Muscle of leg (tissue), 3 donors: ENCODE measurements at regions not wholly inside any gene's neighbourhood (a gene's known extent, or its start where the extent isn't known, plus 50 kb on each side); places are given as distances from the start of the nearest gene placed in this dataset.

Experiments used
- DNase-seq: peaks from one replicate; pipeline ENCODE4 v3.0.0; 2013
- H3K27ac ChIP-seq: one replicate; pipeline ENCODE4 v1.5.1; 2013; ENCODE audit warnings: mild to moderate bottlenecking, low read length, control low read depth
- H3K27me3 ChIP-seq: one replicate; pipeline ENCODE4 v1.6.1; 2013; ENCODE audit warnings: low read length; ENCODE audit not compliant: control insufficient read depth, insufficient read depth
- H3K36me3 ChIP-seq: one replicate; pipeline ENCODE4 v1.6.1; 2013; ENCODE audit warnings: low read length; ENCODE audit not compliant: control insufficient read depth, insufficient read depth
- H3K4me1 ChIP-seq: one replicate; pipeline ENCODE4 v1.6.1; 2013; ENCODE audit warnings: low read length; ENCODE audit not compliant: control insufficient read depth, insufficient read depth
- H3K4me3 ChIP-seq: one replicate; pipeline ENCODE4 v1.5.1; 2013; ENCODE audit warnings: low read length, control low read depth
- H3K9me3 ChIP-seq: replicated peaks from 2 replicates; pipeline ENCODE4 v1.6.1; 2013; ENCODE audit warnings: low read depth, low read length; ENCODE audit not compliant: control insufficient read depth
- WGBS: methylation state at CpG from one replicate; pipeline ENCODE4 v1.1.5; 2013; ENCODE audit warnings: missing lambda C conversion rate; ENCODE audit not compliant: insufficient coverage; 5-methylcytosine and 5-hydroxymethylcytosine counted together

DNA sequence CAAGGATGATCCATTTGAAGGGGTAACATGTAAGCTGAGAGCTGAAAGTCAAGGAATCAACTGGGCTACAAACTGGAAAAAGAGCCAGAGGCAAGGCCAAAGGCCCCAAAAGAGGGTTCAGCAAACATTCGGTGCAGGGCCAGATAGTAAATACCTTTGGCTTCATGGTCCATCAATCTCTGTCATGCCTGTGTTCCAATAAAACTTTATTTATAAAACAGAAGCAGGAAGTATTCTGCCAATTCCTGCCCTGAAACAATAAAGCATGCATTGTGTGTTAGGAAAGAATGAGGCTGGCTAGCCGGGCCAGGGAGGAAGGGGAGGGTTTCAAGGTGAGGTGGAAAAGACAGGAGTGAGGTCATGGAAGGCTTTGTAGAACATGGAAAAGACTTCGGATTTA is 107.1 kb downstream of the LBH start:
- DNase-seq: no peak
- Histone ChIP-seq H3K36me3 (no peaks in the 10 kb centered on the region), H3K27ac (no peak overlapping the region), H3K4me3 (no peak overlapping the region), H3K9me3 (no peaks in the 10 kb centered on the region), H3K4me1 (peaks cover 10% of the 10 kb centered on the region), H3K27me3 (no peaks in the 10 kb centered on the region)
- WGBS: 66% methylated on average over 2 of the region's 3 CpGs

DNA sequence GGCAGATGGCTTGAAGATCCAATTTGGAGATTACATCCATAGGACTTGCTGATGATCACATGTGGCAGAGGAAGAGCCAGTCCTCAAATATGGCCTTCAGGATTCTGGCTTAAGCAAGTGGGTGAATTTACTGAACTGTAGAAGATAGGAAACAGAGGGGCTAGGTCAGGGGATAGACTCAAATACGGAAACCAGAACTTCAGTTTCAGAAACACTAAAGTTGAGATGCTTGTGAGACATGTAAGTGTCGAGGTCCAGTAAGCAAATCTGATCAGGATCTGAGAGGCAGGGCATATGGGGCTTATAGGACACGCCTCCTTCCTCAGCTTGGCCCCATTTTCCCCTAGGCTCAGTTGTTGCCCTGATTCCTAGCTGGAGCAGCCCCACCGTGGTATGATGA is 107.7 kb downstream of the LBH start:
- no peaks in the 10 kb centered on the region for H3K36me3 ChIP-seq
- WGBS: 87% methylated on average over 2 of the region's 4 CpGs
- no peaks in the 10 kb centered on the region for H3K9me3 ChIP-seq

DNA sequence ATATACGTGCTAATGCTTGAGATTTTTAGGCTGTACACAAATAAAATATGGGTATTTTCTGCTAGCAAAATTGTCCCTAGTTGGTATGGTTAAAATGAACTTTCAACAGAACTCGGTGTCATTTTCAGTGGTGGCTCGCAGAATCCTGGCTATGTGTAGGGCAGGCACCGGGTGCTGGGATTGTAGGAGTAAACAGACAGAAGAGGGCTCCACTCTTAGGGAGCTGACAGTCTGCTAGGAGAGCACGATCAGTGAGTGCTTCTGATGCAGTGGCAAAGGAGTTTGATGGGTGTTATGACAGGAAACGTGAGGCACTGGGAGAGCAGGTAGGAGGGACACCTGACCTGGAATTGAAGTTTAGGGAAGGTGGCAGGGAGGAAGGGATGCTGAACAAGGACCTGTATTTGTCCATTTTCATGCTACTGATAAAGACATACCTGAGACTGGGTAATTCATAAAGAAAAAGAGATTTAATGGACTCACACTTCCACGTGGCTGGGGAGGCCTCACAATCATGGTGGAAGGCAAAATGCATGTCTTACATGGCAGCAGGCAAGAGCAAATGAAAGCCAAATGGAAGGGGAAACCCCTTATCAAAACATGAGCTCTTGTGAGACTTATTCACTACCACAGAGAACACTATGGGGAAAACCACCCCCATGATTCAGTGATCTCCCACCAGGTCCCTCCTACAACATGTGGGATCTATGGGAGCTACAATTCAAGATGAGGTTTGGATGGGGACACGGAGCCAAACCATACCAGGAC is 105.4 kb upstream of the LCLAT1 start:
- WGBS: 82% methylated on average over 5 of the region's 8 CpGs
- H3K9me3 ChIP-seq: no peaks in the 10 kb centered on the region
- no peaks in the 10 kb centered on the region for H3K27me3 ChIP-seq
- no peak overlapping the region for H3K4me3 ChIP-seq
- no peak for DNase-seq
- H3K36me3 ChIP-seq: no peaks in the 10 kb centered on the region
- H3K27ac ChIP-seq: no peak overlapping the region
- H3K4me1 ChIP-seq: peaks cover 7% of the 10 kb centered on the region

More for the DNA sequence above, 107.7 kb downstream of the LBH start:
- no peaks in the 10 kb centered on the region for H3K27me3 ChIP-seq
- DNase-seq: no peak
- peaks cover 5% of the 10 kb centered on the region for H3K4me1 ChIP-seq
- no peak overlapping the region for H3K4me3 ChIP-seq
- H3K27ac ChIP-seq: no peak overlapping the region

DNA sequence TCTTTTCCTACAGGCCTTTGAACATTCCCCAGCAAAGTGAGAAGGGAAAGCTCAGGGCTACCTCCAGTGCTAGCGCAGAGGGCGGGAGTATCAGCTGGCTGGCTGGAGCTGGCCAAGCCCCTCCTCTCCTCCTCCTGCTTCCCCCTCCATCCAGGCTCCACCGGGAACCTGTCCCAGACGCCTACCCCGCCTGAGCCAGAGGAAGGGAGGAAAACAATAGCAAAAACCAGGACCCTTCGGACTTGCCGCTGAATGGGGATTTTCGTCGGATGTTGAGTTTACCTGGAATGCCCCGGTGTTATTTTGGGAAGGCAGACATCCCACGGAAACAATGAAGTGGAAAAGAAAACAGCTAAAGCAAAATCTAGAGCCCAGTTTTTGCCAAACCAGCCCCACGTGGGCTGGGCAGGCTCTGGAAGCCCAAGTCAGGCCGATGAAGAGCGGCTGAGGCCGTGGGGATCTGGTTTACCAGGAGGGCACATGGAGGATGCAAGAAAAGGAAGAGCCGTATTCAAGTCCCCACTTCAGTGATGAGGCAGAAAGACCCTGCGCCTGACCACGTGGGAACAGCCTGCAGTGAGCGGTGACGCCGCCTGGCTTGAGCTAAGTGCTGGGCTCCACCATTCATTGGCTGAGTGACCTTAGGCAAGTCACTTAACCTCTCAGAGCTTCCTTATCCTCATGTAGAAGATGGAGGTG is 100.4 kb upstream of the LCLAT1 start:
- peaks cover 13% of the 10 kb centered on the region for H3K4me1 ChIP-seq
- 24% methylated on average over 15 of the region's 21 CpGs for WGBS
- peak overlapping the region; percentile 5 for H3K4me3 ChIP-seq
- peak; percentile 89 for DNase-seq
- no peaks in the 10 kb centered on the region for H3K27me3 ChIP-seq
- H3K9me3 ChIP-seq: no peaks in the 10 kb centered on the region
- no peaks in the 10 kb centered on the region for H3K36me3 ChIP-seq
- H3K27ac ChIP-seq: peak overlapping the region; percentile 59

DNA sequence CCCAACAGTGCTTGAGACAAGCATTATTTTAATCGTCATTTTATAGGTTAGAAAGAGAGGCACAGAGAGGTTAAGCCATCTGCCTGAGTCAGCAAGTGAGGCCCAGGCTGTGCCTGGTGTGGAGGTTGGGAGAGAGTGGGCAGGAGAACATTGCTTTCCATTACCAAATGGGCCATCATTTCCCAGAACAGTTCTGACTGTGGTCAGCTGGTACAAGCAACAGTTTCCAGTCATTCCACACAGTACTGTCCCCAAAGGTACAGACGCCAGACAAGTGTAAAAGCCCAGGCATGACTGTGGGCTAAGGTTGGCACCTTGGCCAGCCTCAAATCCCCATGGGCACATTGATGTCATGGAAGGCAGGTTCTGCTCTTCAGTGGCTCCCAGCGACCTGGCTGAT is 98.2 kb upstream of the LCLAT1 start:
- peaks cover 13% of the 10 kb centered on the region for H3K4me1 ChIP-seq
- H3K27me3 ChIP-seq: no peaks in the 10 kb centered on the region
- no peaks in the 10 kb centered on the region for H3K9me3 ChIP-seq
- H3K27ac ChIP-seq: no peak overlapping the region
- H3K36me3 ChIP-seq: no peaks in the 10 kb centered on the region
- H3K4me3 ChIP-seq: no peak overlapping the region
- 100% methylated on average over 1 of the region's 3 CpGs for WGBS
- DNase-seq: no peak

DNA sequence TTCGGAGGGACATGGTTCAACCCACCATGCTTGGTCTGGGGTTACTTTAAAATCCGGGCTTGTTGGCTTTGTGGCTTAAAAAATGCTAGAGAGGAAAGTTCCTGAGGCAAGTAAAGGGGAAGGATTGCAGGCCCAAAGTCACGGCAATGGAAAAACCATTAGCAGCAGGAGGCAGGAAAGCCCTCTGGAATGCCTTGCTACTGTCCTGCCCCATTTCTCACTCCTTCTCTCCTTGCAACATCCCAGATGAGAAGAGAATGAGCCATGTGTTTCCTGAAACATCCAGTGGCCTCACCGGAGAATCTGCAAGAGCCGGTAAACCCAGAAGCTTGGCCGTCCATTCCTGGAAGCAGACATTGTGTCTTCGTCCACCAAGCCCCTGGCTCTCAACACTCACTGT is 97.4 kb upstream of the LCLAT1 start:
- H3K27ac ChIP-seq: no peak overlapping the region
- peaks cover 13% of the 10 kb centered on the region for H3K4me1 ChIP-seq
- no peak for DNase-seq
- WGBS: 68% methylated on average over 6 of the region's 7 CpGs
- no peaks in the 10 kb centered on the region for H3K36me3 ChIP-seq
- no peaks in the 10 kb centered on the region for H3K9me3 ChIP-seq
- no peaks in the 10 kb centered on the region for H3K27me3 ChIP-seq
- no peak overlapping the region for H3K4me3 ChIP-seq

DNA sequence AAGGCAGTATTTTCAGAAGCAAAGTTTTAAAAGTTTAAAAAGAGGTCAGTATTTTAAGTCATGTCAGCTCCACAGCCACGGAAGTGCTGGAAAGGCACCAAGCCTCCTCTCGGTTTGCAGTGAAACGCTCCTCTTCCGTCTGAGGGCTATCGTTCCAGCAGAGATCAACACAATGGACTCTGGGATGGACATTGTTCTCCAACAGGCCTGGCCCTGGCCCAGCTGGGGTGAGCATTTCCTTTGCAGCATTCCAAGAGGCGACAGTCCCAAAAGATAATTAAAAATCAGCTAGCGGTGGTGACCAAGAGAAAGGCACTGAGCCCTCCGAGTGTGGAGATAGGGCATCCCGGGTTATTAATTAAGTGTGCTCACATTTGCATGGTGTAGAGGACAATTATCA is 95.9 kb upstream of the LCLAT1 start:
- WGBS: 34% methylated on average over 8 of the region's 9 CpGs
- no peaks in the 10 kb centered on the region for H3K27me3 ChIP-seq
- no peak overlapping the region for H3K4me3 ChIP-seq
- H3K4me1 ChIP-seq: peaks cover 10% of the 10 kb centered on the region
- H3K9me3 ChIP-seq: no peaks in the 10 kb centered on the region
- no peaks in the 10 kb centered on the region for H3K36me3 ChIP-seq
- DNase-seq: peak; percentile 79
- H3K27ac ChIP-seq: no peak overlapping the region

DNA sequence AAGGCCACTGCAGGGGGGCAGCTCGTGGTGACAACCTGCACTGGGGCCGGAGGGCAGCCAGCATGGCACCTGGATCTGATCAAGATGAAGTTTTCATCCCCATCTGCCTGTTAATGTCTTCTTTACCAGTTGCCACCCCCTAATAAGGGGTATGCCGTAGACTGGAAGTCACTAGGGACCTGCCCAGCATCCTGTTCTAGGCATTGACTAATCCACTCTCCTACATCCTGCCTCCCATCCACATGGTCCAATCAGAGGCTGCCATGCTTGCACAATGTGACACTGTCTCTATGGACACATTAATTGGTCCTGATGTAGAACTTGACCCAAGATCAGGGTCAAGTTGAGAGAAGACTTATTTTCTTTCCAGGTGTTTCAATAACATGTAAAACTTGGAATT is 95.1 kb upstream of the LCLAT1 start:
- DNase-seq: no peak
- Histone ChIP-seq H3K9me3 (no peaks in the 10 kb centered on the region), H3K27me3 (no peaks in the 10 kb centered on the region), H3K27ac (no peak overlapping the region), H3K4me1 (peaks cover 4% of the 10 kb centered on the region), H3K4me3 (no peak overlapping the region), H3K36me3 (no peaks in the 10 kb centered on the region)
- 75% methylated on average over 3 of the region's 3 CpGs for WGBS

DNA sequence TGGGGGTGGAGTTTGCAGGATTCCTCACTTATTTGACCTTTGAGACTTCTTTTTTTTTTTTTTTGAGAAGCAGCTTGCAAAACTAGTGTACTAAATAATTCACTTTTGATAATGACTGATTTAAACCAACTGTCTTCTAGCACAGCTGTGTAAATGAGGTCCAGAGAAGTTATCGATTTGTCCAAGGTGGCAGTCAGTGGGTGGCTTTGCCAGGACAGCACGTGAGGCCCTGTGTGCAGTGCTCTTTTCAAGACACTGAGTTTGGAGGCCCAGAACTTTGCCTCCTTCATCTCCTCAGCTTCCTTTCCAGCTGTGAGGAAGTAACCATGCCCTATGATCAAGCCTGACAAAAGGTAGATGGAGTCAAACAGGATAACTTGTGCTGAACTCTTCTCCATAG is 92.9 kb upstream of the LCLAT1 start:
- no peaks in the 10 kb centered on the region for H3K9me3 ChIP-seq
- peaks cover 4% of the 10 kb centered on the region for H3K4me1 ChIP-seq
- no CpG with 5 or more reads among the region's 2 CpGs for WGBS
- no peaks in the 10 kb centered on the region for H3K36me3 ChIP-seq
- H3K4me3 ChIP-seq: no peak overlapping the region
- H3K27me3 ChIP-seq: no peaks in the 10 kb centered on the region
- DNase-seq: no peak
- H3K27ac ChIP-seq: no peak overlapping the region

DNA sequence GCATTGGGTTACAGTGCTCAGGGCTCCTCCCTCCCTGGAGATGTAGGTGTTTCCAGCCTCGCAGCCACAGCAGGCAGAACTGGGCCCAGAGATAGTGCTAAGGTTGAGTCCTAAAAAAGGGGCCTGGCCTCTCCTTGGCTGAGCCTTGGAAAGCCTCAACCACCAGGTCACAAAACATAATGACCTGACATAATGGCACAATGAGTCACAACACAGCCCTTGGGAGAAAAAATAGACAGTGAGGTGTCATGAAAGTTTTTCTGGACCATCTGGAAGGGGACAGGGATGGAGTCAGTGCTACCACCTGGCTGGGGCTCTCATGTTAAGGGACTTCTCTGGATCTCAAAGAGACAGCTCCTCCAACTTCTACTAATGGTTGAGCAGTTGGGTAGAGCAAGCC is 92.4 kb upstream of the LCLAT1 start:
- no peak overlapping the region for H3K4me3 ChIP-seq
- H3K27ac ChIP-seq: no peak overlapping the region
- peaks cover 4% of the 10 kb centered on the region for H3K4me1 ChIP-seq
- no peaks in the 10 kb centered on the region for H3K27me3 ChIP-seq
- H3K9me3 ChIP-seq: no peaks in the 10 kb centered on the region
- no peak for DNase-seq
- WGBS: no CpG with 5 or more reads among the region's 1 CpG
- no peaks in the 10 kb centered on the region for H3K36me3 ChIP-seq
